ENCODE measurements at regions not wholly inside any gene's neighbourhood (a gene's known extent, or its start where the extent isn't known, plus 50 kb on each side); places are given as distances from the start of the nearest gene placed in this dataset.
"Not testable (repeated sequence)": the region's sequence is repeated elsewhere in the genome, so short reads cannot be mapped to it uniquely, and the experiment has no call there.

- TF ChIP-seq CTCF, POLR2A (IDR thresholded peaks at IDR 0.05): not testable (repeated sequence)
Observed at GRCh38 chr9:28498168-28498567, 924.9 kb upstream of the C9orf72 start.
